HG02623 (cell line): ENCODE measurements at regions not wholly inside any gene's neighbourhood (a gene's known extent, or its start where the extent isn't known, plus 50 kb on each side); places are given as distances from the start of the nearest gene placed in this dataset.

Source experiments
- ATAC-seq: cut with Tn5 transposase; IDR thresholded peaks from one replicate; pipeline ENCODE4 v1.9.1; 2021; ENCODE audit warnings: moderate library complexity; ENCODE audit not compliant: unreplicated experiment

DNA sequence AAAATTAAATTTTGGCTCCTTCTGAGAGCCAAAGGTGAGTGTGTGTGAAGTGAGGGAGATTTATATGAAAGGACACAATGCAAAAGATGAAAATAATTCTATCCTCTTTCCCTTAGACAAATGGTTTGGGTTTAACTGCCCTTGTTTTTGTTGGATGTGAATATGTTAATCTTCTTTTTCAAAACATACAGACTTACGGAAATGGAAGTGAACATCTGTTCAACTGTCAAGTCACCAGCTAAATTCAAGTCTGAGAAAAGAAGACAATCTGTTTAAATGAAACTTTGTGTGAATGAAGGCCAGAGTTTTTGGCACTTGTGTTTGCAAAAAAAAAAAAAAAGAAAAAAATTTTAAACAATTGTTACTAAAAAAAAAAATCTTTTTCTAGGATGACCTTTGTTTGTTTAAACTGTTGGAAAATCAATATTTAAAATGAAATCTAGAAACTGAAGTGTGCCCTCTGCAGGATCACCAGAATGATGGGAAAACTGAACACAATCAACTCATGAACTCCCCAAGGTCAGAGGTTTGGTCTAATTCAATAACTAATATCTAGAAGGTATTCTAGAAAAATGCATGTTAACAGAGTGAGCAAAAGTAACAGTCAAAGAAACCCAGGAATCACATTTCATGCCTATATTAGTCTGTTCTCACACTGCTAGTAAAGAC is 448.8 kb downstream of the FLRT2 start:
- ATAC-seq, result no peak

GRCh38 chr14:85974602-85975001 is 444.7 kb downstream of the FLRT2 start:
- ATAC-seq, result no peak

DNA sequence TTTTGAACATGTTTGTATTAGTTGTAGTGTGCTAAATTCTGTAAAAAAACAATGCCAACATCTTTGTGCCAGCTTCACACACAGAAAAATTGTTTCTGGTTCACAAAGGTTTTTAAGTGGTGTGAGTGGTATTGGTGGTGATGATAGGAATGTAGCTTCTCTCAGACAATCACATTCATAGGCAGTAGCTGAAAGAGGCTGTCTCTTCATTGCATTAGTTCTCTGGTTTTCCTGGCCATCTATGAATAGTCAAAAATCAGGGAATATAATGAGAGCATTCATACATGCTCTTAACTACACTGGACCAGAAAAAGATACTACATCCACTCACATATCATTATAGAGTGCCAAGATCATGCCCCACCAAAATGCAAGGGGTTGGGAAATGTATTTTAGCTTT is 433.5 kb downstream of the FLRT2 start:
- ATAC-seq, result no peak

DNA sequence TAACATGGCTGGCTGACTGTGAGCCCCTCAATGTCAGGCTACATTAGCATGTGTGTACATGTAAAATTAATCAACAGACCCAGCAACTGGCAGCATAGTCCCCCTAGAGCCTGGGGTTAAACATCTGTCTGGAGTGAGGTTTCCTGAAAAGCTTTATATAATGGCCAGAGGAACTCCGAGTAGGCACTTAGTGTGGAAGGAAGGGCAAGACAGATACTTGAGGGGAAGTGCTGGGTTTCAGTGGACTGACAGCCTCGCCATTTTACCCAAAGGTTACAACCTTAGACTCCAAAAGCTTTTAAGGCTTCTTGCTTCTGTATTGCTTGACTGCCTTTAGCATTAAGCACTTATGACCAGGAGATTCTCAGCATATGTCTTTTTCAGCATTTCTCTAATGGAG is 430.8 kb downstream of the FLRT2 start:
- ATAC-seq, result no peak

DNA sequence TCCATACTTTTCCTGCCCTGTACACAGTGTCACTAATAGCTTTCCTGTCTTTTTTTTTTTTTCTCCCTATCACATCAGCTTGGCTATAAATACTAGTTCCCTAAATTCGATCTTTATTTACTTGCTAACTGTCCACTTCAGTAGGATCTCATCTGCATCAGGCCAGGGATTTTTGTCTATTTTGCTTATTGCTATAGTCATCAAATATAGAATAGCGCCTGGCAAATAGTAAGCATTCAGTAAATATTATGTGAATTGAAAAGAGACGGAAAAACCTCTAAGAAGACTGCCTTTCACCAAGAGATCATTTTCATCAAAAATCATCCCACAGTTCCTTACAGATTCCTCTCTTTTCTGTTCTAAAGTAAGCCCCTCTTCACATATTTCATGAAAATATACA is 429.1 kb downstream of the FLRT2 start:
- no peak for ATAC-seq

DNA sequence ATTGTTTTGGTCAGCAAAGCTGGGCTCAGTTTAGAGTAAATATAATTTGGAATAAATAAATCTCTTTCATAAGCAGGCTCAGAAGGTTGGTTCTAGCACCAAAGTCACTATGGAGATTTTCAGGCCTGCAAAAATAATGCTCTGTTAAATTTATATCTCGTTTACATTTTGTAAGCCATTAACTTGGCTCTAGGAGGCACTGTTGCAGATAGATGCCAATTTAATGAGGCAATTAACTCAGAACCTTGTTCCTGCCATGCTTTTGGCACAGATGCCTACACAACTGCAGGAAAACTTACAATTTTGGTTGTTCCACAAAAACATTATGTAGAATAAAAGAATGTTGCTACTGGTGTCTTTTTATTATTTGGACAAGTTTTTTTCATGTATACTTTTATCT is 428.1 kb downstream of the FLRT2 start:
- no peak for ATAC-seq

DNA sequence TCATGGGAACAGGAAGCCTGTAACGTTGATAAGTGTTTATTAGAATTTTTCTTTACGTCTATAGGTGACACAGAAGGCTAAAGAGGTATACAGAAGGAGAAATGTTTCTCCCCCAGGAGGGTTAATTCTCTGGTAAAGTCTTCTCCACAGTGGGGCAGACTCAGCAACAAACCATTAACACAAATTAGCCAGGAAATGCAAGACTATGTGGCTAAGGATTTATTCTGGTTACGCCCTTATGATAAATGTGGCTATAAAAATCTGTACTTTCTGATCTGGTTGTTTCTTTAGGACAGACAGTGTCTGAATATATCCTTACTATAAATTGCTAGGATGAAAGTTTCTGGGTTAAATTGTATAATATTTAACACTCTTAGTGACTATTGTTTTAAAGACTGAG is 423.3 kb downstream of the FLRT2 start:
- ATAC-seq, result no peak

DNA sequence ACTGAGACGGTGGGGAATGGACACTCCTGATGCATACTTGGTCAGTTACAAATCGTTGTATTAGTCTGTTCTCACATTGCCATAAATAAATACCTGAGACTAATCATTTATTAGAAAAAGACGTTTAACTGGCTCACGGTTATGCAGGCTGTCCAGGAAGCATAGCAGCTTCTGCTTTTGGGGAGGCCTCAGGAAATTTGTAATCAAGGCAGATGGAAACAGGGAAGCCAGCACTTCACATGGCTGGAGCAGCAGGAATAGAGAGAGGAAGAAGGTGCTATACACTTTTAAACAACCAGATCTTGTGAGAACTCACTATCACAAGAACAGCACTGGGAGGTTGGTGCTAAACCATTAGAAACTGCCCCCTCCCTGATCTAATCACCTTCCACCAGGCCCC is 418.2 kb downstream of the FLRT2 start:
- no peak for ATAC-seq

DNA sequence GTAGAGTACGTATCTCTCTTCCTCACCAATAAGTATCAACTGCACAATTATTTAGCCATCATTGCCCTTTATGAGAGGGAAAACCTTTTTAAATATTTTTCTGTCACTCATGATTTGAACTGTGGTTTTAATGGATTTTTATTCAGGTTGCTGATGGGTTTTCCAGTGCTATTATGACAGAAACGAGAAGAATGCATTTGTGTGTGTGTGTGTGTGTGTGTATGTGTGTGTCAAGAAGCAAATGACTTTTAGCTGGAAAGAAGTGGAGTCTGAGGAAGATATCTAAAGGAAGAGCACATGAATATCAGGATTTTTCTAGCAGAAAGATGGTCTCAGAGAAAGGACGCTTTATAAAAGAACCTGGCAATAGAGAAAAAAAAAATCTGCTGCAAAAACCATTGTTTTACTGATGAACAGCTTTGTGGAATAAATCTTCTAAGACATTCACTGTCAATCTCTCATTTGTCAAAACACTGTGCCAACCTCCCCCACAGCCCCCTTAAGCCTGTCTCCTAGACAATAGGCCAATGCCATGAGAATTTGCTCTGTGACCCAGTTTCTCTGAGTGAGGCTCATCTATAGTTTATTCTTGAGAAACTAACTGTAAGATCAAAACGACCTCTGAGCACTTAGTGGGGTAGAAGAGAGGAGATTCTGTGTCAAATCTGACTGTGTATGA is 417.7 kb downstream of the FLRT2 start:
- ATAC-seq, result no peak

GRCh38 chr14:85943192-85943591 is 413.2 kb downstream of the FLRT2 start:
- ATAC-seq, result no peak

- peak; percentile 36 for ATAC-seq
These were observed 404.9 kb downstream of the FLRT2 start for GRCh38 chr14:85934886-85935254.

- peak; percentile 89 for ATAC-seq
These were observed 404.4 kb downstream of the FLRT2 start for GRCh38 chr14:85934123-85934885.

DNA sequence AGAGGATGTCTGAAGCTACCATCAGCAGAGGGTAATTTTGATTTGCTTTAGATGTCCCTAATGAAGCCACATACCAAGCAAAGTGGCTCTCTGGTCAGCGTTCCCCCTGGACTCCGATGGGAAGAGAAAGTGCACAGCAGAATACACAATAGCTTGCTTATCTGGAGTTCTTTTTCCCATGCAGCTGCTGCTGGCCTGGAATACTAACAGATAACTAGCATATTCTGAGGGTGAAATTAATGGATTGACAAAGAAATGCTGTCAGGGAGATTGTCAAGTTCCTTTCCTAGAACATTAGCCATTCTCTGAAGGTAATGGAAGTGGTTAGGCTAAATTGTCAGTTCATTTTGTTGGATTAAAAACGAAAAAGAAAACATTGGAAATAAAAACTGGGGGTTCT is 391.3 kb downstream of the FLRT2 start:
- no peak for ATAC-seq

- no peak for ATAC-seq
These were observed 387.8 kb downstream of the FLRT2 start for GRCh38 chr14:85917716-85918115.

GRCh38 chr14:85915711-85916110 is 385.8 kb downstream of the FLRT2 start:
- ATAC-seq, result no peak

- ATAC-seq, result no peak
These were observed 382.2 kb downstream of the FLRT2 start for GRCh38 chr14:85912141-85912540.

GRCh38 chr14:85911044-85911443 is 381.1 kb downstream of the FLRT2 start:
- no peak for ATAC-seq

GRCh38 chr14:85909581-85909980 is 379.6 kb downstream of the FLRT2 start:
- no peak for ATAC-seq

DNA sequence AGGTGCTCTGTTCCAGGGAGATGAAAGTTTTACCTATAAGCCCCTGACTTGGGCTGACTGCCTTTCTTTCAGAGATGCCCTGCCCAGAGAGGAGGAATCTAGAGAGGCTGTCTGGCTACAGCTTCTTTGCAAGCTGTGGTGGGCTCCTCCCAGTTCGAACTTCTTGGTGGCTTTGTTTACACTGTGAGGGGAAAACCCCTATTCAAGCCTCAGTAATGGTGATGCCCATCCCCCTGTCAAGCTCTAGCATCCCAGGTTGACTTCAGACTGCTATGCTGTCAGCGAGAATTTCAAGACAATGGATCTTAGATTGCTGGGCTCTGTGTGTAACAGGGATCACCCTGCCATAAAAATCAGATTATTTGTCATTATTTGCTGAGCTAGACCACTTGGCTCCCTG is 377.6 kb downstream of the FLRT2 start:
- ATAC-seq, result no peak

DNA sequence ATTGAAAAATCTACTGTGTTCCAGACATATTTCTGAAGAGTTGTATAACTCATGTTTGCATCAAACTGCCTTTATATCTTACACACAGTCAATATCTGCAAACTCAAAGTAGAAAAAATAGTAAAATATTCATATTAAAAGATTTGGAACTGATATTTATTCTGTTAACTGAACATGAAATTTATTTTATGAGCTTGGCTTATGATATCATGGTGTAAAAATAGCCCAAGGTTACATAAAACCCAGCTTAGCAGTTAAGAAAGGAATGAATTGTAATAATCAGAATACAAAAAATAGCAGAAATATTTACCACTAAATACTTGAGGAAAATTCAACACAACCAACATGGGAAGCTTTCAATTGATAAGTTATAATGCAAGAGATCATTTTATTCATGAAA is 367.9 kb downstream of the FLRT2 start:
- no peak for ATAC-seq

GRCh38 chr14:85895603-85896002 is 365.7 kb downstream of the FLRT2 start:
- no peak for ATAC-seq

GRCh38 chr14:85892251-85892650 is 362.3 kb downstream of the FLRT2 start:
- no peak for ATAC-seq
